DOHH2 (cell line): ENCODE measurements at regions not wholly inside any gene's neighbourhood (a gene's known extent, or its start where the extent isn't known, plus 50 kb on each side); places are given as distances from the start of the nearest gene placed in this dataset.

Experiments
- EZH2phosphoT487 ChIP-seq: fragments of 200-600 bp; sonication (generic); IDR thresholded peaks from 2 replicates; pipeline ENCODE4 v1.6.1; 2017; ENCODE audit warnings: borderline replicate concordance, mild to moderate bottlenecking, antibody characterized with exemption, low read length, moderate library complexity, mixed read lengths
- TF ChIP-seq, protein P1 (sequence below): fragments of 200-600 bp; sonication (generic); IDR thresholded peaks from one replicate; pipeline ENCODE4 v1.5.1; 2014; ENCODE audit warnings: antibody characterized with exemption, mild to moderate bottlenecking, low read depth, low read length; ENCODE audit not compliant: poor library complexity, severe bottlenecking

DNA sequence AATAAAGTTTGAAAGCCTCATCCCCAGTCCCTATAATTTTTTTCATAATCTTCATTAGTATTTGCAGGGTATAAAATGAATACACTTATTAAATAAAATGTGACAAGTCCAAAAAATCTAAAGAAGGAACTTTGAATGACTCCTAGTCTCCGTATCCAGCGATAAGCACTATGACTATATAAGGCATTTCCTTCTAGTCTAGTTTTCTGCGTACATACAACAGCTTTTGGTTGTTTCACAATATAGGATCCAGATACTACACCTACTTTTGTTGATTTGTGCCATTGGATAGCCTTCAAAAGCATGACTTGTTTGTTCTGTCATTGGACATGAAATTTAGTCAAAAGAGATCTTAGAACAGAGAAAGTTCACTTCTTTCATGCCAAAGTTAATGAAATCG lies 133.3 kb upstream of the PWP1 start:
- TF ChIP-seq, protein P1, sequence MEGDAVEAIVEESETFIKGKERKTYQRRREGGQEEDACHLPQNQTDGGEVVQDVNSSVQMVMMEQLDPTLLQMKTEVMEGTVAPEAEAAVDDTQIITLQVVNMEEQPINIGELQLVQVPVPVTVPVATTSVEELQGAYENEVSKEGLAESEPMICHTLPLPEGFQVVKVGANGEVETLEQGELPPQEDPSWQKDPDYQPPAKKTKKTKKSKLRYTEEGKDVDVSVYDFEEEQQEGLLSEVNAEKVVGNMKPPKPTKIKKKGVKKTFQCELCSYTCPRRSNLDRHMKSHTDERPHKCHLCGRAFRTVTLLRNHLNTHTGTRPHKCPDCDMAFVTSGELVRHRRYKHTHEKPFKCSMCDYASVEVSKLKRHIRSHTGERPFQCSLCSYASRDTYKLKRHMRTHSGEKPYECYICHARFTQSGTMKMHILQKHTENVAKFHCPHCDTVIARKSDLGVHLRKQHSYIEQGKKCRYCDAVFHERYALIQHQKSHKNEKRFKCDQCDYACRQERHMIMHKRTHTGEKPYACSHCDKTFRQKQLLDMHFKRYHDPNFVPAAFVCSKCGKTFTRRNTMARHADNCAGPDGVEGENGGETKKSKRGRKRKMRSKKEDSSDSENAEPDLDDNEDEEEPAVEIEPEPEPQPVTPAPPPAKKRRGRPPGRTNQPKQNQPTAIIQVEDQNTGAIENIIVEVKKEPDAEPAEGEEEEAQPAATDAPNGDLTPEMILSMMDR = no peak
- no peak for TF ChIP-seq EZH2phosphoT487
